ENCODE measurements at regions not wholly inside any gene's neighbourhood (a gene's known extent, or its start where the extent isn't known, plus 50 kb on each side); places are given as distances from the start of the nearest gene placed in this dataset.
A peak's percentile ranks its signal among the peaks of the same experiment; 100 is the strongest.
"Not testable (repeated sequence)": the region's sequence is repeated elsewhere in the genome, so short reads cannot be mapped to it uniquely, and the experiment has no call there.

GRCh38 chr4:3595627-3596291 is 63.5 kb upstream of the LRPAP1 start:
- not testable (repeated sequence) for DNase-seq, H3K27ac ChIP-seq

GRCh38 chr4:3594751-3595150 is 62.5 kb upstream of the LRPAP1 start:
- H3K36me3 ChIP-seq; H3K27ac ChIP-seq; H3K4me1 ChIP-seq; H3K27me3 ChIP-seq; DNase-seq; intact Hi-C loops (cut with DNase I); H3K4me3 ChIP-seq; H3K9ac ChIP-seq (ENCODE audit: low read depth in 2 of 2, low read length in 2 of 2); H3K9me3 ChIP-seq: not testable (repeated sequence)

More at GRCh38 chr4:3595627-3596291, 63.5 kb upstream of the LRPAP1 start:
- intact Hi-C loops (cut with DNase I); H3K4me3 ChIP-seq; H3K9ac ChIP-seq (ENCODE audit: low read depth in 2 of 2, low read length in 2 of 2); H3K4me1 ChIP-seq; H3K27me3 ChIP-seq; H3K9me3 ChIP-seq; H3K36me3 ChIP-seq: not testable (repeated sequence)

- H3K27me3 ChIP-seq; DNase-seq; H3K4me1 ChIP-seq; H3K4me3 ChIP-seq; H3K9ac ChIP-seq (ENCODE audit: low read depth in 2 of 2, low read length in 2 of 2); intact Hi-C loops (cut with DNase I); H3K27ac ChIP-seq; H3K36me3 ChIP-seq; H3K9me3 ChIP-seq: not testable (repeated sequence)
Measured at GRCh38 chr4:3589946-3590924, 58.0 kb upstream of the LRPAP1 start.

GRCh38 chr4:3589379-3589778 is 57.2 kb upstream of the LRPAP1 start:
- H3K9ac ChIP-seq (ENCODE audit: low read depth in 2 of 2, low read length in 2 of 2); H3K27ac ChIP-seq; H3K4me3 ChIP-seq; H3K4me1 ChIP-seq; H3K9me3 ChIP-seq; H3K36me3 ChIP-seq; DNase-seq; intact Hi-C loops (cut with DNase I); H3K27me3 ChIP-seq: not testable (repeated sequence)

GRCh38 chr4:3588517-3589194 is 56.4 kb upstream of the LRPAP1 start:
- intact Hi-C loops (cut with DNase I) = not testable (repeated sequence)

GRCh38 chr4:3586596-3586995 is 54.4 kb upstream of the LRPAP1 start:
- H3K27ac ChIP-seq; H3K36me3 ChIP-seq; H3K4me1 ChIP-seq; H3K4me3 ChIP-seq; H3K9me3 ChIP-seq; DNase-seq; H3K27me3 ChIP-seq; H3K9ac ChIP-seq (ENCODE audit: low read depth in 2 of 2, low read length in 2 of 2); intact Hi-C loops (cut with DNase I): not testable (repeated sequence)

More at GRCh38 chr4:3588517-3589194, 56.4 kb upstream of the LRPAP1 start:
- not testable (repeated sequence) for H3K36me3 ChIP-seq; H3K4me1 ChIP-seq; H3K27me3 ChIP-seq; DNase-seq; H3K27ac ChIP-seq; H3K9me3 ChIP-seq; H3K4me3 ChIP-seq; H3K9ac ChIP-seq (ENCODE audit: low read depth in 2 of 2, low read length in 2 of 2)

GRCh38 chr4:3585567-3585966 is 53.3 kb upstream of the LRPAP1 start:
- intact Hi-C loops (cut with DNase I); H3K27me3 ChIP-seq; H3K27ac ChIP-seq; H3K4me1 ChIP-seq; H3K9me3 ChIP-seq; H3K4me3 ChIP-seq; H3K36me3 ChIP-seq; H3K9ac ChIP-seq (ENCODE audit: low read depth in 2 of 2, low read length in 2 of 2): not testable (repeated sequence)
- DNase-seq = peak; percentile 23

- Histone ChIP-seq H3K9ac (ENCODE audit: low read depth in 2 of 2, low read length in 2 of 2) (no peak overlapping the region), H3K4me1 (no peaks in the 10 kb centered on the region), H3K9me3 (no peaks in the 10 kb centered on the region), H3K4me3 (no peak overlapping the region), H3K27me3 (no peaks in the 10 kb centered on the region), H3K27ac (no peak overlapping the region), H3K36me3 (no peaks in the 10 kb centered on the region)
- no peak for TF ChIP-seq CTCF (IDR thresholded peaks at IDR 0.05)
- intact Hi-C loops (cut with DNase I) = no loop called here
- DNase-seq = no peak
Measured at GRCh38 chr4:3582091-3582475, 49.9 kb upstream of the LRPAP1 start.

Measured in colonic mucosa (tissue), 4 donors.